CD4-positive, alpha-beta T cell (primary cell): ENCODE measurements at regions not wholly inside any gene's neighbourhood (a gene's known extent, or its start where the extent isn't known, plus 50 kb on each side); places are given as distances from the start of the nearest gene placed in this dataset.
"Not testable (repeated sequence)": the region's sequence is repeated elsewhere in the genome, so short reads cannot be mapped to it uniquely, and the experiment has no call there.

Experiments used
- ATAC-seq: fragments of 200-7000 bp; cut with Tn5 transposase; one replicate; pipeline ENCODE4 v1.10.0; 2022; ENCODE audit warnings: mild to moderate bottlenecking; ENCODE audit not compliant: poor library complexity
- CTCF ChIA-PET: fragments of 350-600 bp; sonication (Branson Sonifier 250); formaldehyde crosslinking; loops from one replicate; lab custom pipeline; 2021; ENCODE audit warnings: antibody characterized with exemption, inconsistent platforms; lab: Charles Lee
- POLR2A ChIA-PET: fragments of 350-600 bp; sonication (Branson Sonifier 250); formaldehyde crosslinking; loops from one replicate; lab custom pipeline; 2021; ENCODE audit warnings: antibody characterized with exemption, inconsistent platforms; lab: Charles Lee
- DNase-seq, 14 experiments: peaks; one replicate each; pipeline ENCODE4 v3.0.0-alpha.2; 2013 to 2020; ENCODE audit warnings: mixed read lengths in 2 of 14
- H3K27ac ChIP-seq, 2 donors: one replicate each; pipeline versions ENCODE4 v1.5.1 to v1.7.0; 2013; ENCODE audit warnings: low read length in 2 of 2, low read depth in 1 of 2, mild to moderate bottlenecking in 1 of 2
- H3K27me3 ChIP-seq, 2 experiments: 1 replicate in 1 of 2; 2 replicates in 1 of 2; pipeline versions ENCODE4 v1.6.1 to v1.7.0; 2013; ENCODE audit warnings: low read length in 2 of 2, control low read depth in 1 of 2, mild to moderate bottlenecking in 1 of 2, moderate library complexity in 1 of 2; ENCODE audit not compliant: insufficient read depth in 2 of 2, control insufficient read depth in 1 of 2
- H3K36me3 ChIP-seq: one replicate; pipeline ENCODE4 v1.6.1; 2013; ENCODE audit warnings: low read length, control low read depth; ENCODE audit not compliant: insufficient read depth
- H3K4me1 ChIP-seq: one replicate; pipeline ENCODE4 v1.6.1; 2013; ENCODE audit warnings: low read length, control low read depth; ENCODE audit not compliant: insufficient read depth
- H3K4me3 ChIP-seq: one replicate; pipeline ENCODE4 v1.5.1; 2013; ENCODE audit warnings: mild to moderate bottlenecking, low read length, moderate library complexity
- H3K9me3 ChIP-seq, 2 experiments: 1 replicate in 1 of 2; 2 replicates in 1 of 2; pipeline versions ENCODE4 v1.6.1 to v1.7.0; 2013; ENCODE audit warnings: low read length in 2 of 2, mild to moderate bottlenecking in 2 of 2, control low read depth in 1 of 2, moderate library complexity in 1 of 2; ENCODE audit not compliant: control insufficient read depth in 1 of 2, insufficient read depth in 1 of 2
- H3K27ac Mint-ChIP-seq: one replicate; pipeline ENCODE4 v1.8.0; 2020; ENCODE audit warnings: mixed read lengths
- H3K27me3 Mint-ChIP-seq: one replicate; pipeline ENCODE4 v1.8.0; 2021; ENCODE audit warnings: mixed read lengths
- H3K36me3 Mint-ChIP-seq: one replicate; pipeline ENCODE4 v1.8.0; 2021; ENCODE audit warnings: low read depth, mixed read lengths
- H3K4me1 Mint-ChIP-seq: one replicate; pipeline ENCODE4 v1.8.0; 2021; ENCODE audit warnings: low read depth, mixed read lengths
- H3K4me3 Mint-ChIP-seq: one replicate; pipeline ENCODE4 v1.8.0; 2020; ENCODE audit warnings: mild to moderate bottlenecking, mixed read lengths
- H3K9me3 Mint-ChIP-seq: one replicate; pipeline ENCODE4 v1.8.0; 2020; ENCODE audit warnings: mixed read lengths
- intact Hi-C, 2 experiments: fragments of 100-400 bp; cut with DNase I in 1 of 2; cut with micrococcal nuclease in 1 of 2; formaldehyde crosslinking; loops; one replicate each; pipeline versions ENCODE4 v1.15.1 to v1.9.0; 2023 to 2025; cut with DNase I, micrococcal nuclease
- TF ChIP-seq, protein P1 (sequence below): fragments of 200-600 bp; IDR thresholded peaks from one replicate; pipeline ENCODE4 v1.8.0; 2022; ENCODE audit warnings: antibody characterized with exemption, mild to moderate bottlenecking

DNA sequence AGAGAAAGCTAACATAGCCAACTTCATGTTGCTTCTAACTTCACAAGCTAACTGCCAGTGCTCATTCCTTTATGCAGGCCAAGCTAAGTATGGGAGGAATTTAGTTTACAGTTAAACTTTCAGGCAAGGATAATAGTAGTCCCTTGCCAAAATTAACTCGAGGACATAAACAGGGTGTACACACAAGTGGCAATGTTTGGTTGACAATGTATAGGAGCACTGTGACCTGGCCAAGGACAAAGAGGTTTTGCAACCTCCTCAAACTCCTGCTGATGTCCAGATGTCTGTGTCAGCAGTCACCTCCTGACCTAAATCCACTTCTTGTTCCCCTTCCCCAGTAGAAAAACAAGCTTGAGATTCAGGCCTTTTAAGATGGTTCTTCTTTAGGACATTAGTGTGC, 494.6 kb upstream of the KLF6 start:
- peaks cover 1% of the 10 kb centered on the region for H3K9me3 Mint-ChIP-seq
- no peak overlapping the region for H3K27ac ChIP-seq
- no peaks in the 10 kb centered on the region for H3K36me3 Mint-ChIP-seq
- no peaks in the 10 kb centered on the region for H3K27me3 Mint-ChIP-seq
- DNase-seq (no peak), ATAC-seq (no peak)
- no peaks in the 10 kb centered on the region for H3K9me3 ChIP-seq
- TF ChIP-seq, protein P1, sequence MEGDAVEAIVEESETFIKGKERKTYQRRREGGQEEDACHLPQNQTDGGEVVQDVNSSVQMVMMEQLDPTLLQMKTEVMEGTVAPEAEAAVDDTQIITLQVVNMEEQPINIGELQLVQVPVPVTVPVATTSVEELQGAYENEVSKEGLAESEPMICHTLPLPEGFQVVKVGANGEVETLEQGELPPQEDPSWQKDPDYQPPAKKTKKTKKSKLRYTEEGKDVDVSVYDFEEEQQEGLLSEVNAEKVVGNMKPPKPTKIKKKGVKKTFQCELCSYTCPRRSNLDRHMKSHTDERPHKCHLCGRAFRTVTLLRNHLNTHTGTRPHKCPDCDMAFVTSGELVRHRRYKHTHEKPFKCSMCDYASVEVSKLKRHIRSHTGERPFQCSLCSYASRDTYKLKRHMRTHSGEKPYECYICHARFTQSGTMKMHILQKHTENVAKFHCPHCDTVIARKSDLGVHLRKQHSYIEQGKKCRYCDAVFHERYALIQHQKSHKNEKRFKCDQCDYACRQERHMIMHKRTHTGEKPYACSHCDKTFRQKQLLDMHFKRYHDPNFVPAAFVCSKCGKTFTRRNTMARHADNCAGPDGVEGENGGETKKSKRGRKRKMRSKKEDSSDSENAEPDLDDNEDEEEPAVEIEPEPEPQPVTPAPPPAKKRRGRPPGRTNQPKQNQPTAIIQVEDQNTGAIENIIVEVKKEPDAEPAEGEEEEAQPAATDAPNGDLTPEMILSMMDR, result no peak
- CTCF ChIA-PET, result no interaction called here
- H3K36me3 ChIP-seq, result no peaks in the 10 kb centered on the region
- H3K4me1 Mint-ChIP-seq, result no peaks in the 10 kb centered on the region
- no peak overlapping the region for H3K27ac Mint-ChIP-seq
- H3K4me1 ChIP-seq, result no peaks in the 10 kb centered on the region
- no peaks in the 10 kb centered on the region for H3K27me3 ChIP-seq
- H3K4me3 ChIP-seq, result no peak overlapping the region
- H3K4me3 Mint-ChIP-seq, result no peak overlapping the region
- POLR2A ChIA-PET, result no interaction called here
- intact Hi-C loops, result no loop called here

- no peaks in the 10 kb centered on the region for H3K4me1 ChIP-seq
- H3K9me3 ChIP-seq, result no peaks in the 10 kb centered on the region
- no peak overlapping the region for H3K27ac ChIP-seq
- H3K27me3 Mint-ChIP-seq, result no peaks in the 10 kb centered on the region
- H3K4me3 ChIP-seq, result no peak overlapping the region
- DNase-seq, result no peak
- no peaks in the 10 kb centered on the region for H3K36me3 ChIP-seq
- H3K36me3 Mint-ChIP-seq, result no peaks in the 10 kb centered on the region
- POLR2A ChIA-PET, result no interaction called here
- no peaks in the 10 kb centered on the region for H3K27me3 ChIP-seq
- TF ChIP-seq, protein P1, result no peak
- H3K4me3 Mint-ChIP-seq, result no peak overlapping the region
- peaks cover 2% of the 10 kb centered on the region for H3K9me3 Mint-ChIP-seq
- no peak for ATAC-seq
- CTCF ChIA-PET, result interaction anchor here (0.5 kb wide), 1 partner anchor 1414 kb away, joined by 5 read pairs; no protein-coding TSS in a partner anchor
- intact Hi-C loops, result no loop called here
- H3K27ac Mint-ChIP-seq, result no peak overlapping the region
- no peaks in the 10 kb centered on the region for H3K4me1 Mint-ChIP-seq
Observed at GRCh38 chr10:4278186-4278585, 493.2 kb upstream of the KLF6 start.

GRCh38 chr10:4276151-4276550, 491.1 kb upstream of the KLF6 start:
- H3K4me3 ChIP-seq, result no peak overlapping the region
- no peak for ATAC-seq
- Mint-ChIP-seq H3K36me3 (no peaks in the 10 kb centered on the region), H3K4me1 (no peaks in the 10 kb centered on the region), H3K9me3 (peaks cover 2% of the 10 kb centered on the region), H3K27ac (no peak overlapping the region), H3K4me3 (no peak overlapping the region), H3K27me3 (no peaks in the 10 kb centered on the region)
- H3K9me3 ChIP-seq, result no peaks in the 10 kb centered on the region
- ChIA-PET POLR2A (no interaction called here), CTCF (interaction anchor here (1.2 kb wide), 1 partner anchor 17 kb away, joined by 3 read pairs; no protein-coding TSS in a partner anchor)
- intact Hi-C loops, result no loop called here
- TF ChIP-seq, protein P1, result no peak
- H3K4me1 ChIP-seq, result no peaks in the 10 kb centered on the region
- H3K36me3 ChIP-seq, result no peaks in the 10 kb centered on the region
- H3K27me3 ChIP-seq, result no peaks in the 10 kb centered on the region
- H3K27ac ChIP-seq, result no peak overlapping the region
- no peak for DNase-seq

- H3K9me3 Mint-ChIP-seq, H3K9me3 ChIP-seq, H3K4me1 ChIP-seq, ATAC-seq, H3K4me3 Mint-ChIP-seq, DNase-seq, H3K36me3 ChIP-seq, H3K4me3 ChIP-seq, H3K27me3 ChIP-seq, H3K27ac Mint-ChIP-seq, CTCF ChIA-PET, H3K27ac ChIP-seq, H3K27me3 Mint-ChIP-seq, H3K4me1 Mint-ChIP-seq, intact Hi-C loops, H3K36me3 Mint-ChIP-seq, POLR2A ChIA-PET: not testable (repeated sequence)
Observed at GRCh38 chr10:4274671-4275070, 489.7 kb upstream of the KLF6 start.
